Peyer's patch (tissue), 4 donors: ENCODE measurements at regions not wholly inside any gene's neighbourhood (a gene's known extent, or its start where the extent isn't known, plus 50 kb on each side); places are given as distances from the start of the nearest gene placed in this dataset.

Experiments
- DNase-seq, 3 donors: peaks; one replicate each; pipeline ENCODE4 v3.0.0-alpha.2; 2017 to 2019
- H3K27ac ChIP-seq, 4 donors: fragments of 200-600 bp; sonication (generic); one replicate each; pipeline ENCODE4 v1.5.1; 2016 to 2019
- H3K27me3 ChIP-seq, 2 donors: fragments of 200-600 bp; sonication (generic); one replicate each; pipeline ENCODE4 v1.5.1; 2019
- H3K36me3 ChIP-seq, 3 donors: fragments of 200-600 bp; sonication (generic); one replicate each; pipeline ENCODE4 v1.5.1; 2016 to 2019
- H3K4me1 ChIP-seq, 4 donors: fragments of 200-600 bp; sonication (generic); one replicate each; pipeline ENCODE4 v1.5.1; 2016 to 2019
- H3K4me3 ChIP-seq, 4 donors: fragments of 200-600 bp; sonication (generic); 1 replicate in 3 of 4; 2 replicates in 1 of 4; pipeline ENCODE4 v1.5.1; 2016 to 2019; ENCODE audit warnings: mild to moderate bottlenecking in 1 of 4
- H3K9me3 ChIP-seq, 4 donors: fragments of 200-600 bp; sonication (generic); one replicate each; pipeline ENCODE4 v1.5.1; 2016 to 2019; ENCODE audit warnings: mild to moderate bottlenecking in 1 of 4
- CTCF ChIP-seq, 6 experiments: fragments of 450-650 bp in 4 of 6; fragments of 200-600 bp in 2 of 6; sonication (generic) in 1 of 6; IDR thresholded peaks; one replicate each; pipeline ENCODE4 v1.5.1; 2017 to 2019; ENCODE audit warnings: antibody characterized with exemption in 6 of 6, mild to moderate bottlenecking in 3 of 6, moderate library complexity in 1 of 6
- POLR2A ChIP-seq, 2 donors: fragments of 450-650 bp; IDR thresholded peaks; one replicate each; pipeline ENCODE4 v1.5.1; 2017; ENCODE audit warnings: antibody characterized with exemption in 2 of 2, mild to moderate bottlenecking in 2 of 2, moderate library complexity in 2 of 2

- no peak for TF ChIP-seq CTCF (IDR thresholded peaks at IDR 0.05)
- no peak for TF ChIP-seq POLR2A (IDR thresholded peaks at IDR 0.05)
- H3K27me3 ChIP-seq = no peaks in the 10 kb centered on the region
- no peaks in the 10 kb centered on the region for H3K9me3 ChIP-seq
- H3K27ac ChIP-seq = no peak overlapping the region
- H3K4me3 ChIP-seq = no peak overlapping the region
- no peak for DNase-seq
- no peaks in the 10 kb centered on the region for H3K4me1 ChIP-seq
- no peaks in the 10 kb centered on the region for H3K36me3 ChIP-seq
Measured at GRCh38 chr9:28758341-28758740, 1185.1 kb upstream of the C9orf72 start.

- Histone ChIP-seq H3K36me3 (no peaks in the 10 kb centered on the region), H3K9me3 (no peaks in the 10 kb centered on the region), H3K27me3 (no peaks in the 10 kb centered on the region), H3K4me1 (no peaks in the 10 kb centered on the region), H3K4me3 (no peak overlapping the region), H3K27ac (no peak overlapping the region)
- TF ChIP-seq CTCF (IDR thresholded peaks at IDR 0.05) = no peak
- no peak for DNase-seq
Measured at GRCh38 chr9:28758971-28759370, 1185.7 kb upstream of the C9orf72 start.

GRCh38 chr9:28762167-28762566 is 1188.9 kb upstream of the C9orf72 start:
- H3K36me3 ChIP-seq = no peaks in the 10 kb centered on the region
- no peak for DNase-seq
- H3K27me3 ChIP-seq = no peaks in the 10 kb centered on the region
- H3K9me3 ChIP-seq = no peaks in the 10 kb centered on the region
- no peak overlapping the region for H3K4me3 ChIP-seq
- TF ChIP-seq CTCF (IDR thresholded peaks at IDR 0.05) (no peak), POLR2A (IDR thresholded peaks at IDR 0.05) (no peak)
- H3K4me1 ChIP-seq = no peaks in the 10 kb centered on the region
- H3K27ac ChIP-seq = no peak overlapping the region

GRCh38 chr9:28764532-28764931 is 1191.3 kb upstream of the C9orf72 start:
- Histone ChIP-seq H3K27me3 (no peaks in the 10 kb centered on the region), H3K4me3 (no peak overlapping the region), H3K36me3 (no peaks in the 10 kb centered on the region), H3K27ac (no peak overlapping the region), H3K4me1 (no peaks in the 10 kb centered on the region), H3K9me3 (no peaks in the 10 kb centered on the region)
- TF ChIP-seq CTCF (IDR thresholded peaks at IDR 0.05) = no peak
- TF ChIP-seq POLR2A (IDR thresholded peaks at IDR 0.05) = no peak
- DNase-seq = no peak

- TF ChIP-seq CTCF (IDR thresholded peaks at IDR 0.05) = no peak
- no peak for TF ChIP-seq POLR2A (IDR thresholded peaks at IDR 0.05)
- Histone ChIP-seq H3K9me3 (no peaks in the 10 kb centered on the region), H3K4me3 (no peak overlapping the region), H3K27ac (no peak overlapping the region), H3K4me1 (no peaks in the 10 kb centered on the region), H3K27me3 (no peaks in the 10 kb centered on the region), H3K36me3 (no peaks in the 10 kb centered on the region)
- DNase-seq = no peak
Measured at GRCh38 chr9:28770226-28770625, 1196.9 kb upstream of the C9orf72 start.

- Histone ChIP-seq H3K4me1 (no peaks in the 10 kb centered on the region), H3K36me3 (no peaks in the 10 kb centered on the region), H3K27me3 (no peaks in the 10 kb centered on the region), H3K9me3 (no peaks in the 10 kb centered on the region), H3K4me3 (no peak overlapping the region), H3K27ac (no peak overlapping the region)
- TF ChIP-seq POLR2A (IDR thresholded peaks at IDR 0.05) (no peak), CTCF (IDR thresholded peaks at IDR 0.05) (no peak)
- no peak for DNase-seq
Measured at GRCh38 chr9:28770827-28771226, 1197.5 kb upstream of the C9orf72 start.
